Pancreas (tissue), 10 donors: ENCODE measurements at regions not wholly inside any gene's neighbourhood (a gene's known extent, or its start where the extent isn't known, plus 50 kb on each side); places are given as distances from the start of the nearest gene placed in this dataset.
A peak's percentile ranks its signal among the peaks of the same experiment; 100 is the strongest.

Experiments
- ATAC-seq, 4 donors: fragments of 200-7000 bp; cut with Tn5 transposase; one replicate each; pipeline versions ENCODE4 v1.8.0 to v1.9.1; 2020; ENCODE audit warnings: mild to moderate bottlenecking in 4 of 4, moderate library complexity in 4 of 4
- DNase-seq, 6 donors: peaks; one replicate each; pipeline ENCODE4 v3.0.0-alpha.2; 2020
- FAIRE-seq: peaks from 2 replicates; lab custom pipeline; 2012; peaks lifted over from hg19 to GRCh38; lab: Jason Lieb, UNC
- H3K27ac ChIP-seq, 4 donors: fragments of 200-600 bp; sonication (generic); 1 replicate in 3 of 4; 2 replicates in 1 of 4; pipeline versions ENCODE4 v1.5.0 to v1.8.0; 2020
- H3K27me3 ChIP-seq, 4 donors: fragments of 200-600 bp; one replicate each; pipeline ENCODE4 v1.8.0; 2021
- H3K36me3 ChIP-seq, 3 donors: fragments of 200-600 bp; sonication (generic) in 1 of 3; one replicate each; pipeline versions ENCODE4 v1.5.0 to v1.8.0; 2020 to 2021
- H3K4me1 ChIP-seq, 3 donors: fragments of 200-600 bp; one replicate each; pipeline ENCODE4 v1.8.0; 2021
- H3K4me3 ChIP-seq, 4 donors: fragments of 200-600 bp; sonication (generic) in 2 of 4; one replicate each; pipeline versions ENCODE4 v1.5.0 to v1.8.0; 2020 to 2021
- H3K9me3 ChIP-seq, 4 donors: fragments of 200-600 bp; one replicate each; pipeline ENCODE4 v1.8.0; 2021
- WGBS, 2 donors: extraction: QIAGEN DNeasy Blood & Tissue Kit; methylation state at CpG; one replicate each; pipeline ENCODE4 v1.1.7; 2013; 5-methylcytosine and 5-hydroxymethylcytosine counted together
- intact Hi-C, 3 donors: fragments of 100-400 bp; cut with DNase I; formaldehyde crosslinking; loops; one replicate each; pipeline versions ENCODE4 v1.11.1 to v1.14.2; 2022
- TF ChIP-seq, protein P1 (sequence below), 4 donors: fragments of 200-600 bp; sonication (generic) in 3 of 4; IDR thresholded peaks; one replicate each; pipeline versions ENCODE4 v1.5.0 to v1.8.0; 2021; ENCODE audit warnings: antibody characterized with exemption in 4 of 4
- donor health status: healthy with polysubstance abuse.
- donor health status: DM: no; HTN: no; CAD: no; lungs with moderate emphysema.
- donor health status: DM: no; HTN: no; CAD: no.
- donor health status: control.
- donor health status: control.
- donor health status: Bipolar disorder and iron deficiency.
- donor health status: DM: yes; HTN: yes; CAD: no.
- donor health status: DM: no; HTN: no; CAD: no.
- donor health status: DM: no; HTN: no; CAD: no.
- donor health status: DM: yes; HTN: yes; CAD: no.

DNA sequence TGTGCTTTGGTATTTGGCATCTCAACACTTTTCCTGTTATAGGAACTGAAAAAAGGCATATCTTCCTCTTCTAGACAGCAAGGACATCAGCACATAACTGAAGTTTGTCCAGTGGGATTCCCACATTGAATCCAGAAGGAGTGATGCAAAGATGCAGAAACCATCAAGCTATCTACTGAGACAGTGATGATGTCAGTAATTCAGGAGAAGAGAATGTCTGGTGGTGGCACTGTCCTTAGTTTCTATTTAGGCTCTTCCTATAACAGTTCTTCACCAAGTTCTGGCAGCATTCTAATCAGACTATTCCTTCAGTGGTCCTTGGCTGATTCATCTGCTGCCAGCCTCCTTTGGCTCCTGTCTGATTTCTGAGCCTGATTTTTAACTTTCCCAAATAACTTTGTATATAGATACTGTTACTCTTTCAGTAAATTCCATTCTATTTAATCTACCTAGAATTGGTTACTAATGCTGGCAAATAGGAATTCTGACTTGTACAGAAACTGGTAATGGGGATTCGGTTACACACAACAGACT, 56.6 kb upstream of the AGPS start:
- H3K4me1 ChIP-seq: no peaks in the 10 kb centered on the region
- FAIRE-seq: no peak
- no peak for DNase-seq
- no peak for ATAC-seq
- H3K9me3 ChIP-seq: no peaks in the 10 kb centered on the region
- intact Hi-C loops: loop anchor here in 1 of 3 donors (10.0 kb wide), 1 partner anchor 79 kb away; no protein-coding TSS in a partner anchor
- H3K4me3 ChIP-seq: no peak overlapping the region
- H3K36me3 ChIP-seq: no peaks in the 10 kb centered on the region
- WGBS, 2 donors: 94 to 100% methylated on average over 1 of the region's 1 CpG
- TF ChIP-seq, protein P1, sequence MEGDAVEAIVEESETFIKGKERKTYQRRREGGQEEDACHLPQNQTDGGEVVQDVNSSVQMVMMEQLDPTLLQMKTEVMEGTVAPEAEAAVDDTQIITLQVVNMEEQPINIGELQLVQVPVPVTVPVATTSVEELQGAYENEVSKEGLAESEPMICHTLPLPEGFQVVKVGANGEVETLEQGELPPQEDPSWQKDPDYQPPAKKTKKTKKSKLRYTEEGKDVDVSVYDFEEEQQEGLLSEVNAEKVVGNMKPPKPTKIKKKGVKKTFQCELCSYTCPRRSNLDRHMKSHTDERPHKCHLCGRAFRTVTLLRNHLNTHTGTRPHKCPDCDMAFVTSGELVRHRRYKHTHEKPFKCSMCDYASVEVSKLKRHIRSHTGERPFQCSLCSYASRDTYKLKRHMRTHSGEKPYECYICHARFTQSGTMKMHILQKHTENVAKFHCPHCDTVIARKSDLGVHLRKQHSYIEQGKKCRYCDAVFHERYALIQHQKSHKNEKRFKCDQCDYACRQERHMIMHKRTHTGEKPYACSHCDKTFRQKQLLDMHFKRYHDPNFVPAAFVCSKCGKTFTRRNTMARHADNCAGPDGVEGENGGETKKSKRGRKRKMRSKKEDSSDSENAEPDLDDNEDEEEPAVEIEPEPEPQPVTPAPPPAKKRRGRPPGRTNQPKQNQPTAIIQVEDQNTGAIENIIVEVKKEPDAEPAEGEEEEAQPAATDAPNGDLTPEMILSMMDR (IDR thresholded peaks at IDR 0.05): no peak
- H3K27ac ChIP-seq: no peak overlapping the region
- no peaks in the 10 kb centered on the region for H3K27me3 ChIP-seq

DNA sequence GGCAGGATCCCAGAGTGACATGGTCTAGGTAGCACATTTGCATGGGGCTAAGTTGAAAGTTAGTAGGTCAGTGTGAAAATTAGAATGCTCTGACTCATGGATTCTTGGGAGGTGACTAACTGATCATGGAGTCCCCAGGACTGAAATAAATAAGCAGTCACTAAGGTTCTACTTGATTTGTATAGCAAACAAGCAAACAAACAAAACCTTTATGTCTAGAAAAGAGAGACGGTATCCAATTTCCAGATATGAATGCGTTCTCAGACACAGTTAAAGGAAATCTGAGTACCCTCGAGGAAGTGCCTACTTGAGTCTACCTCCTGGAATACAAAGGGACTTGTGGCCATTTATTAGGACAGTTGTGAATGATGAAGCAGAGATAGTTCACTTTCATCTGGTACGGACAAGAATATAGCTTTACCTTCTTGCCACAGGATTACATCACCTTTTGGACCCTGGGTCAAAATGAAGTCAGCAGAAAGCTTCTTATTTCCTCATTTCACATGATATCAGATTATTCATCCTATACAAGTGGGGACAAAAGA, 54.3 kb upstream of the AGPS start:
- WGBS, 2 donors: 74 to 81% methylated on average over 4 of the region's 4 CpGs
- DNase-seq (no peak), FAIRE-seq (no peak), ATAC-seq (peak in 1 of 4 donors; percentile 69)
- intact Hi-C loops: loop anchor here in 1 of 3 donors (10.0 kb wide), 1 partner anchor 77 kb away; no protein-coding TSS in a partner anchor
- Histone ChIP-seq H3K9me3 (no peaks in the 10 kb centered on the region), H3K27ac (no peak overlapping the region), H3K27me3 (no peaks in the 10 kb centered on the region), H3K4me1 (no peaks in the 10 kb centered on the region), H3K36me3 (no peaks in the 10 kb centered on the region), H3K4me3 (no peak overlapping the region)
- TF ChIP-seq, protein P1 (IDR thresholded peaks at IDR 0.05): no peak

DNA sequence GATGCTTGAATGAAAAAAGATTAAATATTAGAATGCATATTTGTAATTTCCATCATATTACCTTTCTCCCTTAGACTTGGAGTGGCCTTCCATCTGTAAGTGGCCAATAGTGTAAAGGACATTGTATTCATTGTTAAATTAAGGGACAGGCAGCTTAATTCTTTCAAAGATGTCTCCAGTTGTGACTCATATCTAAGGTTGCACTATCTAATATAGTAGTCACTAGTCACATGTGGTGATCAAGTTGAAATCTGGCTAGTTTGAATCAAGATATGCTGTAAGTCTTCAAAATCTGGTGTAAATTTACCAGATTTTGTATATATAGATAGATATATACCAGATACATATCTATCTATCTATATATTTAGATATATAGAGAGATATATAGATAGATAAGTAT, 52.4 kb upstream of the AGPS start:
- H3K27ac ChIP-seq: no peak overlapping the region
- TF ChIP-seq, protein P1 (IDR thresholded peaks at IDR 0.05): no peak
- intact Hi-C loops: loop anchor here in 1 of 3 donors (10.0 kb wide), 1 partner anchor 375 kb away; no protein-coding TSS in a partner anchor
- H3K36me3 ChIP-seq: no peaks in the 10 kb centered on the region
- DNase-seq (no peak), ATAC-seq (no peak), FAIRE-seq (no peak)
- no peaks in the 10 kb centered on the region for H3K4me1 ChIP-seq
- H3K9me3 ChIP-seq: no peaks in the 10 kb centered on the region
- no peaks in the 10 kb centered on the region for H3K27me3 ChIP-seq
- H3K4me3 ChIP-seq: no peak overlapping the region

DNA sequence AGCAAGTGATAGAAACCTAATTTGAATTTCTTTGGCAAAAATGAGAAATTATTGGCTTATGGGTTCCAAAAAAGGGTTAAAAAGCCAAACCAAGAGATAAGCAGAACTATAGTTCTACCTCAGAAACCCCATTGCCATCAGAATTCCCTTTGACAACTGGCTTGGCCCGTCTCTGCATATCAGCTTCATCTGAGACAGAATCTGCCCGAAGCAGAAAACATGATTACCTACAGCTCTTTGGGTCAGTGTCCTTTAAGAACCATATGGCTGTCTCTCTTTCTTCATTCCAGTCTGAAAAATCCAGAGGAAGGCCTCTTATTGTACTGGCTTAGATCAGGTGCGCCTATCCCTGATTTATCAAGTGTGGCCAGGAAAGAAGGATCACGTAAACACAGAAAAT, 49.8 kb upstream of the AGPS start:
- no peak for ATAC-seq

More for the DNA sequence above, 49.8 kb upstream of the AGPS start:
- no peak for FAIRE-seq
- no peak overlapping the region for H3K4me3 ChIP-seq
- TF ChIP-seq, protein P1 (IDR thresholded peaks at IDR 0.05): no peak
- DNase-seq: no peak
- H3K9me3 ChIP-seq: no peaks in the 10 kb centered on the region
- WGBS, 2 donors: 91 to 95% methylated on average over 4 of the region's 4 CpGs
- H3K36me3 ChIP-seq: peaks cover 0 to 4% (median 0%) of the 10 kb centered on the region in 3 donors
- intact Hi-C loops: loop anchor here in 1 of 3 donors (10.0 kb wide), 1 partner anchor 372 kb away; no protein-coding TSS in a partner anchor
- H3K27me3 ChIP-seq: no peaks in the 10 kb centered on the region
- H3K27ac ChIP-seq: no peak overlapping the region
- no peaks in the 10 kb centered on the region for H3K4me1 ChIP-seq
